K562 (cell line): ENCODE measurements at regions not wholly inside any gene's neighbourhood (a gene's known extent, or its start where the extent isn't known, plus 50 kb on each side); places are given as distances from the start of the nearest gene placed in this dataset.

Experiments used
- ATAC-seq: fragments of 200-7000 bp; cut with Tn5 transposase; 3 replicates; pipeline ENCODE4 v1.9.1; 2020; ENCODE audit warnings: moderate library complexity
- BruUV-seq: library from RNA; stranded (reverse); fragments of 400-500 nt; replicated peaks from 2 replicates; lab custom pipeline; 2021; lab: Mats Ljungman, UMichigan
- CTCF ChIA-PET: fragments of 300-600 bp; formaldehyde crosslinking; extraction: SDS; loops from one replicate; lab custom pipeline; 2021; ENCODE audit warnings: low intra/inter-chr PET ratio; lab: Yijun Ruan, JAX
- POLR2A ChIA-PET: fragments of 300-600, 350-650 bp; sonication (Branson Sonifier 250); formaldehyde crosslinking; extraction: SDS; loops from one replicate; lab custom pipeline; 2021; ENCODE audit warnings: antibody characterized with exemption, inconsistent platforms; lab: Yijun Ruan, JAX
- DNase-seq, 4 experiments: peaks; one replicate each; pipeline versions ENCODE4 v3.0.0 to v3.0.0-alpha.2; 2011 to 2018; ENCODE audit warnings: low spot score in 3 of 4, mixed read lengths in 3 of 4; ENCODE audit errors: extremely low read depth in 1 of 4
- FAIRE-seq: peaks from 2 replicates; lab custom pipeline; 2011; peaks lifted over from hg19 to GRCh38; lab: Jason Lieb, UNC
- H2AFZ ChIP-seq: 2 replicates; pipeline ENCODE4 v1.6.0; 2011; ENCODE audit warnings: low read depth, low read length, control low read depth, inconsistent platforms
- H3K27ac ChIP-seq: fragments of 200-600 bp; 3 replicates; pipeline ENCODE4 v1.8.0; 2011; ENCODE audit warnings: low read depth, mild to moderate bottlenecking, control low read depth, inconsistent platforms, low read length, moderate library complexity, mixed read lengths; ENCODE audit errors: extremely low read depth
- H3K27me3 ChIP-seq, 2 experiments: fragments of 300-600 bp in 1 of 2; 2 replicates in 1 of 2; 3 replicates in 1 of 2; pipeline versions ENCODE4 v1.6.0 to v1.8.0; 2011; ENCODE audit warnings: inconsistent platforms in 2 of 2, low read length in 2 of 2, mild to moderate bottlenecking in 1 of 2, mixed read lengths in 1 of 2, moderate library complexity in 1 of 2; ENCODE audit not compliant: control insufficient read depth in 2 of 2, insufficient read depth in 2 of 2
- H3K36me3 ChIP-seq: fragments of 300-600 bp; 3 replicates; pipeline ENCODE4 v1.8.0; 2011; ENCODE audit warnings: mild to moderate bottlenecking, low read length, inconsistent platforms; ENCODE audit not compliant: control insufficient read depth, insufficient read depth
- H3K4me1 ChIP-seq, 2 experiments: fragments of 200-600 bp in 1 of 2; replicated peaks in 1 of 2; 2 replicates in 1 of 2; 3 replicates in 1 of 2; pipeline versions ENCODE4 v1.5.1 to v1.8.0; 2011; ENCODE audit warnings: inconsistent platforms in 2 of 2, low read length in 2 of 2, mild to moderate bottlenecking in 1 of 2, mixed read lengths in 1 of 2, moderate library complexity in 1 of 2; ENCODE audit not compliant: control insufficient read depth in 2 of 2, insufficient read depth in 2 of 2
- H3K4me2 ChIP-seq: 2 replicates; pipeline ENCODE4 v1.6.1; 2011; ENCODE audit warnings: low read length, control low read depth, inconsistent platforms, mixed read lengths; ENCODE audit not compliant: insufficient read depth
- H3K4me3 ChIP-seq: fragments of 200-600 bp; sonication (generic), shearing (Covaris generic); 2 replicates; pipeline ENCODE4 v1.5.1; 2016; ENCODE audit warnings: control low read depth, inconsistent platforms
- H3K79me2 ChIP-seq: fragments of 200-600 bp; 3 replicates; pipeline ENCODE4 v1.8.0; 2011; ENCODE audit warnings: low read length, inconsistent platforms; ENCODE audit not compliant: control insufficient read depth, insufficient read depth
- H3K9ac ChIP-seq, 2 experiments: 2 replicates each; pipeline versions ENCODE4 v1.6.0 to v1.6.1; 2011; ENCODE audit warnings: low read depth in 2 of 2, low read length in 2 of 2, control low read depth in 1 of 2, inconsistent platforms in 1 of 2, mild to moderate bottlenecking in 1 of 2, mixed read lengths in 1 of 2; ENCODE audit not compliant: insufficient read depth in 1 of 2
- H3K9me1 ChIP-seq: one replicate; pipeline ENCODE4 v1.6.0; 2011; ENCODE audit warnings: inconsistent platforms, mild to moderate bottlenecking, low read length, moderate library complexity; ENCODE audit not compliant: control insufficient read depth, insufficient read depth
- H3K9me3 ChIP-seq: replicated peaks from 2 replicates; pipeline ENCODE4 v1.5.1; 2011; ENCODE audit warnings: low read depth, low read length, inconsistent platforms; ENCODE audit not compliant: control insufficient read depth, insufficient read depth
- H4K20me1 ChIP-seq: replicated peaks from 2 replicates; pipeline ENCODE4 v1.6.1; 2011; ENCODE audit warnings: low read length, inconsistent platforms, mixed read lengths; ENCODE audit not compliant: control insufficient read depth, insufficient read depth
- MCM3 ChIP-seq: fragments of 450-650 bp; IDR thresholded peaks from 2 replicates; pipeline ENCODE4 v1.6.1; 2016
- NCOA6 ChIP-seq: fragments of 450-650 bp; IDR thresholded peaks from 2 replicates; pipeline ENCODE4 v1.6.1; 2017; ENCODE audit warnings: mild to moderate bottlenecking
- RAD21 ChIP-seq, 2 experiments: fragments of 250-450 bp in 1 of 2; fragments of 450-650 bp in 1 of 2; sonication (Bioruptor Pico) in 1 of 2; formaldehyde crosslinking in 1 of 2; IDR thresholded peaks in 1 of 2; conservative IDR thresholded peaks in 1 of 2; 2 replicates each; pipeline versions ENCODE4 v1.4.0 to v1.8.0; 2020 to 2022; ENCODE audit warnings: mild to moderate bottlenecking in 2 of 2, moderate library complexity in 1 of 2
- WGBS: fragments of 100-300 bp; shearing (Covaris generic); methylation state at CpG from one replicate; pipeline ENCODE4 v1.1.6; 2016; ENCODE audit warnings: low coverage, mixed read lengths; ENCODE audit not compliant: insufficient coverage; ENCODE audit errors: missing lambda C conversion rate; 5-methylcytosine and 5-hydroxymethylcytosine counted together
- in situ Hi-C: fragments of 300-500 bp; cut with MboI; formaldehyde crosslinking; loops from 4 replicates; pipeline ENCODE4 v1.15.0; 2018; ENCODE audit warnings: inconsistent platforms, mixed read lengths
- intact Hi-C: fragments of 100-400 bp; cut with micrococcal nuclease; formaldehyde crosslinking; loops from 2 replicates; pipeline ENCODE4 v1.14.2; 2022
- TF ChIP-seq, protein P1 (sequence below), 3 experiments: fragments of 200-800 bp in 1 of 3; fragments of 250-450 bp in 1 of 3; fragments of 450-650 bp in 1 of 3; sonication (Bioruptor Pico) in 1 of 3; sonication (Bioruptor generic) in 1 of 3; formaldehyde crosslinking in 1 of 3; IDR thresholded peaks; 2 replicates each; pipeline versions ENCODE4 v1.6.1 to v1.8.0; 2016 to 2022; ENCODE audit warnings: mild to moderate bottlenecking in 2 of 3, missing genetic modification characterization in 2 of 3, missing compliant biosample characterization in 1 of 3, moderate library complexity in 1 of 3

DNA sequence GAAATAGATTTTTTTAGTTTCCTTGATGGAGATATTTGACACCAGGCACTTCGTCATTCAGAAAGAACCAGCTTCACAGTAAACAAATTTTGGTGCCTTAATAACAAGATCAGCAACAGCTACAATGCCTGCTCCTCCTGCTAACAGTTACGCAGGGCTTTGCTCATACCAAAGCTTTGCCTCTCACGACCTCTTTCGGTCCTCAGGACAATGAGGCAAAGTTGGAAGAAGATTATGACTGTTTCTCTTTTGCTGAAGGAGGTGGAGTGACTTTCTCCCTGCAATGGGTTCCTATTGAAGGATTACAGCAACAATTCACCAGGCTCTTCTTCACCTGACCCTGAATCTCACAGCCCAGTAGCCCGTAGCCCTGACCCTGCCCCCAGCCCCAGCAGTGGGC is 440.1 kb downstream of the PREX1 start:
- H3K4me3 ChIP-seq: no peak overlapping the region
- no peak overlapping the region for H2AFZ ChIP-seq
- H4K20me1 ChIP-seq: no peaks in the 10 kb centered on the region
- in situ Hi-C loops (no loop called here), intact Hi-C loops (no loop called here)
- no peaks in the 10 kb centered on the region for H3K9me1 ChIP-seq
- BruUV-seq: no TSS peak
- H3K4me2 ChIP-seq: no peak overlapping the region
- H3K9me3 ChIP-seq: no peaks in the 10 kb centered on the region; the same call in 1 of the 2 replicates
- no peaks in the 10 kb centered on the region; a peak in 1 of 5 replicates for H3K4me1 ChIP-seq
- ChIA-PET CTCF (no interaction called here), POLR2A (interaction anchor here (0.6 kb wide), 1 partner anchor 1705 kb away, joined by 3 read pairs; no protein-coding TSS in a partner anchor)
- no peaks in the 10 kb centered on the region for H3K79me2 ChIP-seq
- no peak for DNase-seq
- no peak for FAIRE-seq
- no peak for ATAC-seq
- 0% methylated on average over 5 of the region's 5 CpGs for WGBS
- H3K27me3 ChIP-seq: no peaks in the 10 kb centered on the region
- no peaks in the 10 kb centered on the region for H3K36me3 ChIP-seq
- no peak overlapping the region for H3K27ac ChIP-seq
- no peak overlapping the region for H3K9ac ChIP-seq
- TF ChIP-seq NCOA6 (no peak), MCM3 (no peak), RAD21 (CRISPR knock-in tag; conservative IDR thresholded peaks at IDR 0.05 in 1 of 2, IDR thresholded peaks at IDR 0.05 in 1 of 2) (peak in 1 of 2 experiments; percentile 5; a peak in 1 of 4 replicates)
- TF ChIP-seq, protein P1, sequence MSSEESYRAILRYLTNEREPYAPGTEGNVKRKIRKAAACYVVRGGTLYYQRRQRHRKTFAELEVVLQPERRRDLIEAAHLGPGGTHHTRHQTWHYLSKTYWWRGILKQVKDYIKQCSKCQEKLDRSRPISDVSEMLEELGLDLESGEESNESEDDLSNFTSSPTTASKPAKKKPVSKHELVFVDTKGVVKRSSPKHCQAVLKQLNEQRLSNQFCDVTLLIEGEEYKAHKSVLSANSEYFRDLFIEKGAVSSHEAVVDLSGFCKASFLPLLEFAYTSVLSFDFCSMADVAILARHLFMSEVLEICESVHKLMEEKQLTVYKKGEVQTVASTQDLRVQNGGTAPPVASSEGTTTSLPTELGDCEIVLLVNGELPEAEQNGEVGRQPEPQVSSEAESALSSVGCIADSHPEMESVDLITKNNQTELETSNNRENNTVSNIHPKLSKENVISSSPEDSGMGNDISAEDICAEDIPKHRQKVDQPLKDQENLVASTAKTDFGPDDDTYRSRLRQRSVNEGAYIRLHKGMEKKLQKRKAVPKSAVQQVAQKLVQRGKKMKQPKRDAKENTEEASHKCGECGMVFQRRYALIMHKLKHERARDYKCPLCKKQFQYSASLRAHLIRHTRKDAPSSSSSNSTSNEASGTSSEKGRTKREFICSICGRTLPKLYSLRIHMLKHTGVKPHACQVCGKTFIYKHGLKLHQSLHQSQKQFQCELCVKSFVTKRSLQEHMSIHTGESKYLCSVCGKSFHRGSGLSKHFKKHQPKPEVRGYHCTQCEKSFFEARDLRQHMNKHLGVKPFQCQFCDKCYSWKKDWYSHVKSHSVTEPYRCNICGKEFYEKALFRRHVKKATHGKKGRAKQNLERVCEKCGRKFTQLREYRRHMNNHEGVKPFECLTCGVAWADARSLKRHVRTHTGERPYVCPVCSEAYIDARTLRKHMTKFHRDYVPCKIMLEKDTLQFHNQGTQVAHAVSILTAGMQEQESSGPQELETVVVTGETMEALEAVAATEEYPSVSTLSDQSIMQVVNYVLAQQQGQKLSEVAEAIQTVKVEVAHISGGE (CRISPR knock-in tag; IDR thresholded peaks at IDR 0.05): 0 out of 6 replicates have a peak, but pooled peaks of 1 of the 3 experiments have one; percentile 28
